KMS-11 (cell line): ENCODE measurements at regions not wholly inside any gene's neighbourhood (a gene's known extent, or its start where the extent isn't known, plus 50 kb on each side); places are given as distances from the start of the nearest gene placed in this dataset.

Source experiments
- H2AFZ ChIP-seq: fragments of 200-600 bp; sonication (generic); 2 replicates; pipeline ENCODE4 v1.6.1; 2016; ENCODE audit warnings: antibody characterized with exemption, mixed run types, low read depth
- H3K27ac ChIP-seq: fragments of 200-600 bp; sonication (generic); 2 replicates; pipeline ENCODE4 v1.6.1; 2016; ENCODE audit warnings: mild to moderate bottlenecking, mixed run types
- H3K27me3 ChIP-seq: fragments of 200-600 bp; sonication (generic); 2 replicates; pipeline ENCODE4 v1.6.1; 2017; ENCODE audit warnings: mild to moderate bottlenecking, low read depth, mixed run types, moderate library complexity; ENCODE audit not compliant: insufficient read depth
- H3K36me3 ChIP-seq: fragments of 200-600 bp; sonication (generic); 2 replicates; pipeline ENCODE4 v1.6.1; 2017; ENCODE audit warnings: mild to moderate bottlenecking, mixed run types; ENCODE audit not compliant: insufficient read depth
- H3K4me1 ChIP-seq: fragments of 200-600 bp; sonication (generic); 2 replicates; pipeline ENCODE4 v1.6.1; 2016; ENCODE audit warnings: mild to moderate bottlenecking, low read depth, mixed run types; ENCODE audit not compliant: poor library complexity, severe bottlenecking
- H3K4me2 ChIP-seq: fragments of 200-600 bp; sonication (generic); 2 replicates; pipeline ENCODE4 v1.7.0; 2016; ENCODE audit warnings: mild to moderate bottlenecking, mixed run types
- H3K4me3 ChIP-seq: fragments of 200-600 bp; sonication (generic); IDR thresholded peaks from 2 replicates; pipeline ENCODE4 v1.6.1; 2017; ENCODE audit warnings: low read depth, low read length, mixed read lengths; ENCODE audit not compliant: insufficient read depth
- H3K79me2 ChIP-seq: fragments of 200-600 bp; sonication (generic); 2 replicates; pipeline ENCODE4 v1.6.1; 2016; ENCODE audit warnings: low read depth, mixed run types; ENCODE audit not compliant: insufficient read depth
- H3K9ac ChIP-seq: fragments of 200-600 bp; sonication (generic); 2 replicates; pipeline ENCODE4 v1.6.1; 2016; ENCODE audit warnings: mild to moderate bottlenecking, mixed run types
- H4K20me1 ChIP-seq: fragments of 200-600 bp; sonication (generic); 2 replicates; pipeline ENCODE4 v1.6.1; 2016; ENCODE audit warnings: mild to moderate bottlenecking, mixed run types; ENCODE audit not compliant: insufficient read depth
- CTCF ChIP-seq: fragments of 200-600 bp; sonication (generic); conservative IDR thresholded peaks from 2 replicates; pipeline ENCODE4 v1.6.1; 2017; ENCODE audit warnings: low read depth, mild to moderate bottlenecking, antibody characterized with exemption, low read length, moderate library complexity, mixed read lengths

GRCh38 chr20:6668546-6668945 lies 98.9 kb upstream of the BMP2 start:
- peaks cover 1% of the 10 kb centered on the region for H3K4me1 ChIP-seq
- no peak for TF ChIP-seq CTCF
- no peak overlapping the region for H3K27ac ChIP-seq
- no peak overlapping the region for H2AFZ ChIP-seq
- no peaks in the 10 kb centered on the region for H3K27me3 ChIP-seq
- H3K9ac ChIP-seq = no peak overlapping the region
- no peak overlapping the region for H3K4me3 ChIP-seq
- no peak overlapping the region for H3K4me2 ChIP-seq
- H4K20me1 ChIP-seq = no peaks in the 10 kb centered on the region
- H3K36me3 ChIP-seq = no peaks in the 10 kb centered on the region
- no peaks in the 10 kb centered on the region for H3K79me2 ChIP-seq

- Histone ChIP-seq H3K27me3 (no peaks in the 10 kb centered on the region), H3K9ac (no peak overlapping the region), H3K27ac (no peak overlapping the region), H3K4me3 (no peak overlapping the region), H3K79me2 (no peaks in the 10 kb centered on the region), H3K36me3 (no peaks in the 10 kb centered on the region), H2AFZ (no peak overlapping the region), H3K4me1 (peaks cover 10% of the 10 kb centered on the region), H3K4me2 (no peak overlapping the region), H4K20me1 (no peaks in the 10 kb centered on the region)
- TF ChIP-seq CTCF = no peak
These were observed 101.7 kb upstream of the BMP2 start for GRCh38 chr20:6665621-6666355.

- H3K4me3 ChIP-seq = no peak overlapping the region
- H4K20me1 ChIP-seq = no peaks in the 10 kb centered on the region
- TF ChIP-seq CTCF = no peak
- no peak overlapping the region for H3K27ac ChIP-seq
- H3K27me3 ChIP-seq = no peaks in the 10 kb centered on the region
- H3K9ac ChIP-seq = no peak overlapping the region
- no peaks in the 10 kb centered on the region for H3K36me3 ChIP-seq
- no peaks in the 10 kb centered on the region for H3K79me2 ChIP-seq
- no peak overlapping the region for H2AFZ ChIP-seq
- H3K4me1 ChIP-seq = peaks cover 10% of the 10 kb centered on the region
- H3K4me2 ChIP-seq = no peak overlapping the region
These were observed 102.3 kb upstream of the BMP2 start for GRCh38 chr20:6665161-6665560.

GRCh38 chr20:6664574-6664973 lies 102.9 kb upstream of the BMP2 start:
- H3K36me3 ChIP-seq = no peaks in the 10 kb centered on the region
- H4K20me1 ChIP-seq = no peaks in the 10 kb centered on the region
- H3K4me2 ChIP-seq = no peak overlapping the region
- no peak overlapping the region for H3K9ac ChIP-seq
- TF ChIP-seq CTCF = no peak
- H2AFZ ChIP-seq = no peak overlapping the region
- H3K79me2 ChIP-seq = no peaks in the 10 kb centered on the region
- H3K4me1 ChIP-seq = peaks cover 10% of the 10 kb centered on the region
- H3K4me3 ChIP-seq = no peak overlapping the region
- H3K27me3 ChIP-seq = no peaks in the 10 kb centered on the region
- H3K27ac ChIP-seq = no peak overlapping the region
